OCI-LY1 (cell line): ENCODE measurements at regions not wholly inside any gene's neighbourhood (a gene's known extent, or its start where the extent isn't known, plus 50 kb on each side); places are given as distances from the start of the nearest gene placed in this dataset.

ENCODE experiments used
- H2AFZ ChIP-seq: fragments of 200-600 bp; sonication (generic), shearing (Covaris generic); 2 replicates; pipeline ENCODE4 v1.6.0; 2014; ENCODE audit warnings: antibody characterized with exemption, mild to moderate bottlenecking, low read length
- H3F3A ChIP-seq: fragments of 200-600 bp; sonication (generic), shearing (Covaris generic); 2 replicates; pipeline ENCODE4 v1.6.0; 2014; ENCODE audit warnings: mild to moderate bottlenecking, antibody characterized with exemption, low read length, moderate library complexity; ENCODE audit not compliant: insufficient read depth
- H3K27ac ChIP-seq: fragments of 200-600 bp; sonication (generic); 2 replicates; pipeline ENCODE4 v1.5.1; 2014; ENCODE audit warnings: low read length, mixed run types, mild to moderate bottlenecking, low read depth; ENCODE audit not compliant: poor library complexity, severe bottlenecking
- H3K27me3 ChIP-seq: fragments of 200-600 bp; sonication (generic); 2 replicates; pipeline ENCODE4 v1.6.0; 2014; ENCODE audit warnings: antibody characterized with exemption, mild to moderate bottlenecking, low read length, moderate library complexity; ENCODE audit not compliant: insufficient read depth
- H3K36me3 ChIP-seq: fragments of 200-600 bp; sonication (generic); 2 replicates; pipeline ENCODE4 v1.6.1; 2014; ENCODE audit warnings: mild to moderate bottlenecking, antibody characterized with exemption, low read length, moderate library complexity, mixed read lengths; ENCODE audit not compliant: insufficient read depth
- H3K4me1 ChIP-seq: fragments of 200-600 bp; sonication (generic); 2 replicates; pipeline ENCODE4 v1.5.1; 2014; ENCODE audit warnings: mild to moderate bottlenecking, low read length, moderate library complexity; ENCODE audit not compliant: insufficient read depth, severe bottlenecking
- H3K4me2 ChIP-seq: fragments of 200-600 bp; sonication (generic), shearing (Covaris generic); 2 replicates; pipeline ENCODE4 v1.6.1; 2014; ENCODE audit warnings: low read length
- H3K4me3 ChIP-seq: fragments of 200-600 bp; sonication (generic); 2 replicates; pipeline ENCODE4 v1.5.1; 2014; ENCODE audit warnings: low read length, low read depth, mild to moderate bottlenecking, mixed read lengths; ENCODE audit not compliant: poor library complexity, severe bottlenecking
- H3K79me2 ChIP-seq: fragments of 200-600 bp; shearing (Covaris generic); 2 replicates; pipeline ENCODE4 v1.6.1; 2016; ENCODE audit warnings: mixed run types, low read length, mixed read lengths; ENCODE audit not compliant: insufficient read depth
- H3K9ac ChIP-seq: fragments of 200-600 bp; sonication (generic), shearing (Covaris generic); 2 replicates; pipeline ENCODE4 v1.6.1; 2014; ENCODE audit warnings: mild to moderate bottlenecking, low read length, mixed read lengths
- H3K9me2 ChIP-seq: fragments of 200-600 bp; sonication (generic), shearing (Covaris generic); 2 replicates; pipeline ENCODE4 v1.6.1; 2014; ENCODE audit warnings: low read depth, mild to moderate bottlenecking, low read length, mixed read lengths
- H3K9me3 ChIP-seq: fragments of 200-600 bp; shearing (Covaris generic); 2 replicates; pipeline ENCODE4 v1.6.1; 2014; ENCODE audit warnings: low read length, mixed read lengths
- H4K20me1 ChIP-seq: fragments of 200-600 bp; sonication (generic), shearing (Covaris generic); 2 replicates; pipeline ENCODE4 v1.6.0; 2016; ENCODE audit warnings: mild to moderate bottlenecking, low read length; ENCODE audit not compliant: insufficient read depth
- CTCF ChIP-seq: fragments of 200-600 bp; sonication (generic), shearing (Covaris generic); IDR thresholded peaks from 2 replicates; pipeline ENCODE4 v1.5.1; 2017; ENCODE audit warnings: mild to moderate bottlenecking, antibody characterized with exemption, low read length, moderate library complexity, mixed read lengths
- EZH2 ChIP-seq: fragments of 200-600 bp; sonication (generic), shearing (Covaris generic); IDR thresholded peaks from 2 replicates; pipeline ENCODE4 v1.8.0; 2017; ENCODE audit warnings: borderline replicate concordance, mixed run types, mild to moderate bottlenecking, antibody characterized with exemption, low read length, moderate library complexity, mixed read lengths

- Histone ChIP-seq H3K4me1 (no peaks in the 10 kb centered on the region), H3K9me3 (no peaks in the 10 kb centered on the region), H3K27me3 (no peaks in the 10 kb centered on the region), H3F3A (no peaks in the 10 kb centered on the region), H3K9ac (no peak overlapping the region), H4K20me1 (no peaks in the 10 kb centered on the region), H3K36me3 (no peaks in the 10 kb centered on the region), H3K79me2 (no peaks in the 10 kb centered on the region), H2AFZ (no peak overlapping the region), H3K27ac (no peak overlapping the region), H3K9me2 (no peaks in the 10 kb centered on the region), H3K4me3 (no peak overlapping the region), H3K4me2 (no peak overlapping the region)
- TF ChIP-seq EZH2 (no peak), CTCF (no peak)
Measured at GRCh38 chr2:147492471-147492870, 352.4 kb upstream of the ACVR2A start.

DNA sequence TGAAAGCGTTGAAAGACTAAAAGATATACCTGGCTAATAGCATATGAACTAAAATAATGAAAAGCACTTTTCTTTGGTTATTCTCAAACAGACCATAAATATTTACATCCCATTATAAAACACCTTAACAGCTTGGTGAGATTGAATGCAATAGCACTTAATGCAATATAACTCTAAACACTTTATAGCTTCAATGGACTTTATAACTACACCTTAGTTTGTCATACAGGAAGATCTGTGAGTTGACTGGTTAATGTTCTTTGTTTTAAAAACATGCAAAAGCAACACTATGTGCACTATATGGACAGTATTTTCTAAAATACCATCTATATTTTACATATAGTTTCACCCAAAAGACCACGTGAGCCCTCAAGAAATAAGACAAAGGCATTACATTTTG is 353.3 kb upstream of the ACVR2A start:
- Histone ChIP-seq H2AFZ (no peak overlapping the region), H3K4me1 (no peaks in the 10 kb centered on the region), H3K9me3 (no peaks in the 10 kb centered on the region), H3K4me3 (no peak overlapping the region), H3K27ac (no peak overlapping the region), H4K20me1 (no peaks in the 10 kb centered on the region), H3F3A (no peaks in the 10 kb centered on the region), H3K9ac (no peak overlapping the region), H3K27me3 (no peaks in the 10 kb centered on the region), H3K4me2 (no peak overlapping the region), H3K36me3 (no peaks in the 10 kb centered on the region), H3K9me2 (no peaks in the 10 kb centered on the region), H3K79me2 (no peaks in the 10 kb centered on the region)
- no peak for TF ChIP-seq CTCF
- no peak for TF ChIP-seq EZH2

- H3K27me3 ChIP-seq = no peaks in the 10 kb centered on the region
- H3K4me1 ChIP-seq = no peaks in the 10 kb centered on the region
- no peaks in the 10 kb centered on the region for H3K9me3 ChIP-seq
- H2AFZ ChIP-seq = no peak overlapping the region
- H3K79me2 ChIP-seq = no peaks in the 10 kb centered on the region
- no peak overlapping the region for H3K4me2 ChIP-seq
- no peak overlapping the region for H3K27ac ChIP-seq
- no peaks in the 10 kb centered on the region for H3K9me2 ChIP-seq
- no peak overlapping the region for H3K4me3 ChIP-seq
- no peaks in the 10 kb centered on the region for H3K36me3 ChIP-seq
- H3F3A ChIP-seq = no peaks in the 10 kb centered on the region
- no peak overlapping the region for H3K9ac ChIP-seq
- TF ChIP-seq CTCF (no peak), EZH2 (no peak)
- no peaks in the 10 kb centered on the region for H4K20me1 ChIP-seq
Measured at GRCh38 chr2:147490401-147491261, 354.2 kb upstream of the ACVR2A start.
